Stomach (tissue), 4 donors: ENCODE measurements at regions not wholly inside any gene's neighbourhood (a gene's known extent, or its start where the extent isn't known, plus 50 kb on each side); places are given as distances from the start of the nearest gene placed in this dataset.

Experiments used
- POLR2A ChIP-seq, 4 donors: fragments of 450-650 bp; IDR thresholded peaks; one replicate each; pipeline ENCODE4 v1.6.1; 2016; ENCODE audit warnings: antibody characterized with exemption in 4 of 4, control low read depth in 2 of 4, mild to moderate bottlenecking in 1 of 4, moderate library complexity in 1 of 4
- TF ChIP-seq, protein P1 (sequence below), 7 experiments: fragments of 450-650 bp in 4 of 7; fragments of 200-600 bp in 3 of 7; sonication (generic) in 3 of 7; IDR thresholded peaks; one replicate each; pipeline ENCODE4 v1.5.1; 2016 to 2019; ENCODE audit warnings: antibody characterized with exemption in 7 of 7, control low read depth in 2 of 7, mild to moderate bottlenecking in 1 of 7

DNA sequence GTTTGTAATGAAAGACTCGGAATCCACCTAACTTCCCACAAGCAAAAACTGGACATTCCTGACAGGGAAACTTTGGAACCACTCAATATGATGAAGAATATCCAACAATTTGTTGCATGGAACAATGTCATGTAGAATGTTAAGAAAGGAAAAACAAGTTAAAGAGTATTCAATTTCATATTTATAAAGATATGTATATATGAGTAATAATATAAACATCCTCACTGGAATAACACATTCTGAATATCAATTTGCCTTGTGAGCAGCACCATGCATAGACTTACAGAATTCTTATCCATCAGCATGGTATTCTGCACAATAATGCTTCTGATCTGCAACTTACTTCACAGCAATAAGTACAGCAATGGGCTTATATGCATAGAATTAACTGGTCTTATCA lies 650.3 kb downstream of the SEMA5A start:
- TF ChIP-seq, protein P1, sequence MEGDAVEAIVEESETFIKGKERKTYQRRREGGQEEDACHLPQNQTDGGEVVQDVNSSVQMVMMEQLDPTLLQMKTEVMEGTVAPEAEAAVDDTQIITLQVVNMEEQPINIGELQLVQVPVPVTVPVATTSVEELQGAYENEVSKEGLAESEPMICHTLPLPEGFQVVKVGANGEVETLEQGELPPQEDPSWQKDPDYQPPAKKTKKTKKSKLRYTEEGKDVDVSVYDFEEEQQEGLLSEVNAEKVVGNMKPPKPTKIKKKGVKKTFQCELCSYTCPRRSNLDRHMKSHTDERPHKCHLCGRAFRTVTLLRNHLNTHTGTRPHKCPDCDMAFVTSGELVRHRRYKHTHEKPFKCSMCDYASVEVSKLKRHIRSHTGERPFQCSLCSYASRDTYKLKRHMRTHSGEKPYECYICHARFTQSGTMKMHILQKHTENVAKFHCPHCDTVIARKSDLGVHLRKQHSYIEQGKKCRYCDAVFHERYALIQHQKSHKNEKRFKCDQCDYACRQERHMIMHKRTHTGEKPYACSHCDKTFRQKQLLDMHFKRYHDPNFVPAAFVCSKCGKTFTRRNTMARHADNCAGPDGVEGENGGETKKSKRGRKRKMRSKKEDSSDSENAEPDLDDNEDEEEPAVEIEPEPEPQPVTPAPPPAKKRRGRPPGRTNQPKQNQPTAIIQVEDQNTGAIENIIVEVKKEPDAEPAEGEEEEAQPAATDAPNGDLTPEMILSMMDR (IDR thresholded peaks at IDR 0.05) = no peak
- no peak for TF ChIP-seq POLR2A (IDR thresholded peaks at IDR 0.05)
